Stimulated activated CD4-positive, alpha-beta T cell treated with anti-CD3 and anti-CD28 coated beads, Interleukin-12 subunit alpha, Interleukin-12 subunit beta, amount 100 ng/mL, for 48 hours (primary cell): ENCODE measurements at regions not wholly inside any gene's neighbourhood (a gene's known extent, or its start where the extent isn't known, plus 50 kb on each side); places are given as distances from the start of the nearest gene placed in this dataset.
"Not testable (repeated sequence)": the region's sequence is repeated elsewhere in the genome, so short reads cannot be mapped to it uniquely, and the experiment has no call there.

ENCODE experiments used
- DNase-seq, 3 donors: peaks; one replicate each; pipeline ENCODE4 v3.0.0-alpha.2; 2020; ENCODE audit warnings: low read depth in 2 of 3, low spot score in 1 of 3

GRCh38 chr3:194034346-194035336, 101.3 kb upstream of the HES1 start:
- DNase-seq: no peak

- no peak for DNase-seq
These were observed 100.4 kb upstream of the HES1 start for GRCh38 chr3:194035406-194036138.

- DNase-seq: no peak
These were observed 99.1 kb upstream of the HES1 start for GRCh38 chr3:194036842-194037241.

GRCh38 chr3:194038346-194038745, 97.6 kb upstream of the HES1 start:
- not testable (repeated sequence) for DNase-seq

- no peak for DNase-seq
These were observed 97.0 kb upstream of the HES1 start for GRCh38 chr3:194038960-194039359.

GRCh38 chr3:194040516-194041273, 95.3 kb upstream of the HES1 start:
- no peak for DNase-seq

- no peak for DNase-seq
These were observed 93.0 kb upstream of the HES1 start for GRCh38 chr3:194042927-194043326.

GRCh38 chr3:194043516-194043915, 92.4 kb upstream of the HES1 start:
- DNase-seq: no peak

- no peak for DNase-seq
These were observed 90.7 kb upstream of the HES1 start for GRCh38 chr3:194045289-194045688.

- no peak for DNase-seq
These were observed 90.0 kb upstream of the HES1 start for GRCh38 chr3:194045919-194046318.

- no peak for DNase-seq
These were observed 89.4 kb upstream of the HES1 start for GRCh38 chr3:194046531-194046930.

- no peak for DNase-seq
These were observed 88.8 kb upstream of the HES1 start for GRCh38 chr3:194046995-194047645.

GRCh38 chr3:194049394-194049793, 86.6 kb upstream of the HES1 start:
- DNase-seq: no peak

- DNase-seq: no peak
These were observed 85.1 kb upstream of the HES1 start for GRCh38 chr3:194050782-194051320.

- DNase-seq: no peak
These were observed 84.4 kb upstream of the HES1 start for GRCh38 chr3:194051366-194052149.

GRCh38 chr3:194053136-194053535, 82.8 kb upstream of the HES1 start:
- DNase-seq: no peak

- DNase-seq: no peak
These were observed 81.9 kb upstream of the HES1 start for GRCh38 chr3:194054016-194054415.

- DNase-seq: no peak
These were observed 81.4 kb upstream of the HES1 start for GRCh38 chr3:194054540-194054939.

GRCh38 chr3:194054961-194055360, 81.0 kb upstream of the HES1 start:
- DNase-seq: no peak

GRCh38 chr3:194056323-194056722, 79.6 kb upstream of the HES1 start:
- not testable (repeated sequence) for DNase-seq
